DND-41 (cell line): ENCODE measurements at regions not wholly inside any gene's neighbourhood (a gene's known extent, or its start where the extent isn't known, plus 50 kb on each side); places are given as distances from the start of the nearest gene placed in this dataset.

Experiments
- ATAC-seq: fragments of 200-7000 bp; cut with Tn5 transposase; 3 replicates; pipeline ENCODE4 v1.9.1; 2021; ENCODE audit warnings: low read depth; ENCODE audit not compliant: insufficient read depth
- DNase-seq: peaks from one replicate; pipeline ENCODE4 v3.0.0-alpha.2; 2020
- H2AFZ ChIP-seq: 2 replicates; pipeline ENCODE4 v1.6.0; 2012; ENCODE audit warnings: low read depth, low read length
- H3K27ac ChIP-seq: 2 replicates; pipeline ENCODE4 v1.5.1; 2012; ENCODE audit warnings: low read length, inconsistent platforms
- H3K27me3 ChIP-seq: fragments of 200-600 bp; sonication (generic); 2 replicates; pipeline ENCODE4 v1.6.0; 2012; ENCODE audit warnings: low read length, mild to moderate bottlenecking, inconsistent platforms; ENCODE audit not compliant: insufficient read depth, poor library complexity
- H3K36me3 ChIP-seq: 2 replicates; pipeline ENCODE4 v1.5.1; 2012; ENCODE audit warnings: low read length, inconsistent platforms; ENCODE audit not compliant: insufficient read depth
- H3K4me1 ChIP-seq: 2 replicates; pipeline ENCODE4 v1.5.1; 2012; ENCODE audit warnings: mild to moderate bottlenecking, low read length; ENCODE audit not compliant: insufficient read depth
- H3K4me2 ChIP-seq: 2 replicates; pipeline ENCODE4 v1.6.0; 2012; ENCODE audit warnings: mild to moderate bottlenecking, moderate library complexity, low read length, inconsistent platforms; ENCODE audit not compliant: insufficient read depth
- H3K4me3 ChIP-seq, 2 experiments: fragments of 200-600 bp in 1 of 2; shearing (Covaris generic) in 1 of 2; 2 replicates each; pipeline ENCODE4 v1.5.1; 2012 to 2016; ENCODE audit warnings: inconsistent platforms in 2 of 2, low read length in 2 of 2, mild to moderate bottlenecking in 2 of 2, low read depth in 1 of 2, moderate library complexity in 1 of 2
- H3K79me2 ChIP-seq: 2 replicates; pipeline ENCODE4 v1.6.0; 2012; ENCODE audit warnings: low read length, inconsistent platforms; ENCODE audit not compliant: insufficient read depth
- H3K9ac ChIP-seq: 2 replicates; pipeline ENCODE4 v1.6.0; 2012; ENCODE audit warnings: low read depth, mild to moderate bottlenecking, inconsistent platforms, low read length, moderate library complexity
- H3K9me3 ChIP-seq: 2 replicates; pipeline ENCODE4 v1.5.1; 2012; ENCODE audit warnings: low read length, moderate library complexity, mild to moderate bottlenecking, inconsistent platforms; ENCODE audit not compliant: insufficient read depth, severe bottlenecking
- H4K20me1 ChIP-seq: 2 replicates; pipeline ENCODE4 v1.6.0; 2012; ENCODE audit warnings: low read length; ENCODE audit not compliant: insufficient read depth
- EZH2 ChIP-seq: IDR thresholded peaks from 3 replicates; pipeline ENCODE4 v1.6.1; 2012; ENCODE audit warnings: borderline replicate concordance, low read depth, mild to moderate bottlenecking, moderate library complexity, low read length, inconsistent platforms; ENCODE audit not compliant: severe bottlenecking
- TF ChIP-seq, protein P1 (sequence below): IDR thresholded peaks from 2 replicates; pipeline ENCODE4 v1.5.1; 2012; ENCODE audit warnings: borderline replicate concordance, low read length, moderate library complexity, mild to moderate bottlenecking; ENCODE audit not compliant: poor library complexity, severe bottlenecking; ENCODE audit errors: extremely low read depth

GRCh38 chr13:56412856-56413255 is 727.9 kb upstream of the PRR20A start:
- no peaks in the 10 kb centered on the region for H3K79me2 ChIP-seq
- ATAC-seq (no peak), DNase-seq (no peak)
- TF ChIP-seq, protein P1, sequence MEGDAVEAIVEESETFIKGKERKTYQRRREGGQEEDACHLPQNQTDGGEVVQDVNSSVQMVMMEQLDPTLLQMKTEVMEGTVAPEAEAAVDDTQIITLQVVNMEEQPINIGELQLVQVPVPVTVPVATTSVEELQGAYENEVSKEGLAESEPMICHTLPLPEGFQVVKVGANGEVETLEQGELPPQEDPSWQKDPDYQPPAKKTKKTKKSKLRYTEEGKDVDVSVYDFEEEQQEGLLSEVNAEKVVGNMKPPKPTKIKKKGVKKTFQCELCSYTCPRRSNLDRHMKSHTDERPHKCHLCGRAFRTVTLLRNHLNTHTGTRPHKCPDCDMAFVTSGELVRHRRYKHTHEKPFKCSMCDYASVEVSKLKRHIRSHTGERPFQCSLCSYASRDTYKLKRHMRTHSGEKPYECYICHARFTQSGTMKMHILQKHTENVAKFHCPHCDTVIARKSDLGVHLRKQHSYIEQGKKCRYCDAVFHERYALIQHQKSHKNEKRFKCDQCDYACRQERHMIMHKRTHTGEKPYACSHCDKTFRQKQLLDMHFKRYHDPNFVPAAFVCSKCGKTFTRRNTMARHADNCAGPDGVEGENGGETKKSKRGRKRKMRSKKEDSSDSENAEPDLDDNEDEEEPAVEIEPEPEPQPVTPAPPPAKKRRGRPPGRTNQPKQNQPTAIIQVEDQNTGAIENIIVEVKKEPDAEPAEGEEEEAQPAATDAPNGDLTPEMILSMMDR, result no peak
- no peak for TF ChIP-seq EZH2
- H3K4me2 ChIP-seq, result no peak overlapping the region
- H3K9me3 ChIP-seq, result no peaks in the 10 kb centered on the region
- H2AFZ ChIP-seq, result no peak overlapping the region
- H3K9ac ChIP-seq, result no peak overlapping the region
- H3K4me3 ChIP-seq, result no peak overlapping the region
- no peaks in the 10 kb centered on the region for H3K4me1 ChIP-seq
- H3K36me3 ChIP-seq, result no peaks in the 10 kb centered on the region
- H3K27me3 ChIP-seq, result no peaks in the 10 kb centered on the region
- H4K20me1 ChIP-seq, result no peaks in the 10 kb centered on the region
- H3K27ac ChIP-seq, result no peak overlapping the region

GRCh38 chr13:56424246-56424645 is 716.5 kb upstream of the PRR20A start:
- Histone ChIP-seq H3K4me2 (no peak overlapping the region), H3K79me2 (no peaks in the 10 kb centered on the region), H3K4me1 (no peaks in the 10 kb centered on the region), H4K20me1 (no peaks in the 10 kb centered on the region), H3K9me3 (no peaks in the 10 kb centered on the region), H2AFZ (no peak overlapping the region), H3K9ac (no peak overlapping the region), H3K27me3 (no peaks in the 10 kb centered on the region), H3K4me3 (no peak overlapping the region), H3K36me3 (no peaks in the 10 kb centered on the region), H3K27ac (no peak overlapping the region)
- no peak for DNase-seq
- ATAC-seq, result no peak
- TF ChIP-seq, protein P1, result no peak
- TF ChIP-seq EZH2, result no peak

- DNase-seq (no peak), ATAC-seq (no peak)
- no peak overlapping the region for H3K9ac ChIP-seq
- H3K9me3 ChIP-seq, result no peaks in the 10 kb centered on the region
- H2AFZ ChIP-seq, result no peak overlapping the region
- no peaks in the 10 kb centered on the region for H3K36me3 ChIP-seq
- H3K27me3 ChIP-seq, result no peaks in the 10 kb centered on the region
- no peak overlapping the region for H3K4me3 ChIP-seq
- H4K20me1 ChIP-seq, result no peaks in the 10 kb centered on the region
- no peak for TF ChIP-seq EZH2
- TF ChIP-seq, protein P1, result no peak
- H3K4me2 ChIP-seq, result no peak overlapping the region
- H3K4me1 ChIP-seq, result no peaks in the 10 kb centered on the region
- no peaks in the 10 kb centered on the region for H3K79me2 ChIP-seq
- H3K27ac ChIP-seq, result no peak overlapping the region
Measured at GRCh38 chr13:56457535-56458190, 683.1 kb upstream of the PRR20A start.

DNA sequence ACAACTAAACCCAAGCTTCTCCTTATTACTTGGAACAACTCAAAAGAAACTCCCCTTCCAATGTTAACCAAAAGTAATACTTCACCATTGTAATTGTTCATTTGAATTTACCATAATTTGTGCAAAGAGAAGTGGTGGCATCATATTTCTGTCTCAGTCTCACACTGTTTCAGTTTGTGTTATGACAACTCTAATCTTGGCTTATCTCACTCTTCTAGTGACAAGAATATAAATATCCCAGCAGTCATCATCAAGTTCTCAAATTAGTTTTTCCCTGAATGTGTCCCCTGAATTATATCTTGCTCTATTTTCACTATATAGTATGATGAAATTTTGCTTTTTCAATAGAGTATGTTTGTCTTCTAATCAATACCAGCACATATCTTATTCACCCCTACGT is 681.4 kb upstream of the PRR20A start:
- ATAC-seq (no peak), DNase-seq (no peak)
- no peaks in the 10 kb centered on the region for H3K79me2 ChIP-seq
- no peak overlapping the region for H3K27ac ChIP-seq
- no peaks in the 10 kb centered on the region for H4K20me1 ChIP-seq
- no peaks in the 10 kb centered on the region for H3K4me1 ChIP-seq
- no peaks in the 10 kb centered on the region for H3K27me3 ChIP-seq
- H3K36me3 ChIP-seq, result no peaks in the 10 kb centered on the region
- H3K4me2 ChIP-seq, result no peak overlapping the region
- no peak overlapping the region for H3K9ac ChIP-seq
- H2AFZ ChIP-seq, result no peak overlapping the region
- no peak overlapping the region for H3K4me3 ChIP-seq
- no peaks in the 10 kb centered on the region for H3K9me3 ChIP-seq
- no peak for TF ChIP-seq EZH2
- TF ChIP-seq, protein P1, result no peak
